ENCODE measurements at regions not wholly inside any gene's neighbourhood (a gene's known extent, or its start where the extent isn't known, plus 50 kb on each side); places are given as distances from the start of the nearest gene placed in this dataset.

DNA sequence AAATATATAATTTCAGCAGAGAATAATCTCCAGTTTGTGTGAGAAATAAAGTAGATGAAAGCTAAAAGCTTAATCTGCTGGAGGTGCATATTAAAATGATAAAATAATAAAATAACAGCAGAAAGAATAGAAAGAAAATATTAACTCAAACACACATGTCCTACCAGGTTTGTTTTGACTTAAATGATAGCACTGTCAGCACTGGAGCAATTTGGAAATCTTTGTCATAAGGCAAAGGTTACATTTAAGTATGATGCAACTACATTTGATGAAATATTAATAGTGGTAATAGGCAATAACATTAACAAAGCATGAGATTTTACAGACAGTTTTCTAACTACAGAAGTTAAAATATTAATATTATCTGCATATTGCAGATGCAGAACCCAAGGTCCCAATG lies 2380.1 kb downstream of the PCDH9 start:
- TF ChIP-seq, protein P1, sequence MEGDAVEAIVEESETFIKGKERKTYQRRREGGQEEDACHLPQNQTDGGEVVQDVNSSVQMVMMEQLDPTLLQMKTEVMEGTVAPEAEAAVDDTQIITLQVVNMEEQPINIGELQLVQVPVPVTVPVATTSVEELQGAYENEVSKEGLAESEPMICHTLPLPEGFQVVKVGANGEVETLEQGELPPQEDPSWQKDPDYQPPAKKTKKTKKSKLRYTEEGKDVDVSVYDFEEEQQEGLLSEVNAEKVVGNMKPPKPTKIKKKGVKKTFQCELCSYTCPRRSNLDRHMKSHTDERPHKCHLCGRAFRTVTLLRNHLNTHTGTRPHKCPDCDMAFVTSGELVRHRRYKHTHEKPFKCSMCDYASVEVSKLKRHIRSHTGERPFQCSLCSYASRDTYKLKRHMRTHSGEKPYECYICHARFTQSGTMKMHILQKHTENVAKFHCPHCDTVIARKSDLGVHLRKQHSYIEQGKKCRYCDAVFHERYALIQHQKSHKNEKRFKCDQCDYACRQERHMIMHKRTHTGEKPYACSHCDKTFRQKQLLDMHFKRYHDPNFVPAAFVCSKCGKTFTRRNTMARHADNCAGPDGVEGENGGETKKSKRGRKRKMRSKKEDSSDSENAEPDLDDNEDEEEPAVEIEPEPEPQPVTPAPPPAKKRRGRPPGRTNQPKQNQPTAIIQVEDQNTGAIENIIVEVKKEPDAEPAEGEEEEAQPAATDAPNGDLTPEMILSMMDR (IDR thresholded peaks at IDR 0.05 in 4 of 5, conservative IDR thresholded peaks at IDR 0.05 in 1 of 5), result no peak
- no peak for TF ChIP-seq POLR2A (IDR thresholded peaks at IDR 0.05)

All from gastrocnemius medialis (tissue), 4 donors.